A673 (cell line): ENCODE measurements at regions not wholly inside any gene's neighbourhood (a gene's known extent, or its start where the extent isn't known, plus 50 kb on each side); places are given as distances from the start of the nearest gene placed in this dataset.

Source experiments
- EZH2 ChIP-seq: fragments of 200-600 bp; sonication (generic); IDR thresholded peaks from 2 replicates; pipeline ENCODE4 v1.6.1; 2017; ENCODE audit warnings: borderline replicate concordance, low read depth, mild to moderate bottlenecking, mixed read lengths, antibody characterized with exemption, low read length; ENCODE audit not compliant: poor library complexity, severe bottlenecking
- TF ChIP-seq, protein P1 (sequence below): fragments of 300-800, 200-600 bp; sonication (generic); conservative IDR thresholded peaks from 2 replicates; pipeline ENCODE4 v1.5.1; 2017; ENCODE audit warnings: low read depth, mild to moderate bottlenecking, antibody characterized with exemption, low read length, moderate library complexity, mixed read lengths

DNA sequence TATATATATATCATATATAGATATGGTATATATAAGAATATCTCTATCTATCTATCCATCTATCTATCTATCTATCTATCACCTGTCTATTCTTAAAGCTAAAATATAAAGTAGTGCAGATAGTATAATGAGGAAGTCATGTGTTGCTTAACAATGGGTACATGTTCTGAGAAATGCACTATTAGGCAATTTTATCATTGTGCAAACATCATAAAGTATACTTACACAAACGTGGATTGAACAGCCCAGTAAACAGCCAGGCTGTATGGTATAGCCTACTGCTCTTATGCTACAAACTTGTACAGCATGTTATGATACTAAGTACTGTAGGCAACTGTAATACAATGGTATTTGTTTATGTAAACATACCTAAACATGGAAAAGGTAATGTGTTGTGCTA is 621.0 kb upstream of the NCAM2 start:
- TF ChIP-seq, protein P1, sequence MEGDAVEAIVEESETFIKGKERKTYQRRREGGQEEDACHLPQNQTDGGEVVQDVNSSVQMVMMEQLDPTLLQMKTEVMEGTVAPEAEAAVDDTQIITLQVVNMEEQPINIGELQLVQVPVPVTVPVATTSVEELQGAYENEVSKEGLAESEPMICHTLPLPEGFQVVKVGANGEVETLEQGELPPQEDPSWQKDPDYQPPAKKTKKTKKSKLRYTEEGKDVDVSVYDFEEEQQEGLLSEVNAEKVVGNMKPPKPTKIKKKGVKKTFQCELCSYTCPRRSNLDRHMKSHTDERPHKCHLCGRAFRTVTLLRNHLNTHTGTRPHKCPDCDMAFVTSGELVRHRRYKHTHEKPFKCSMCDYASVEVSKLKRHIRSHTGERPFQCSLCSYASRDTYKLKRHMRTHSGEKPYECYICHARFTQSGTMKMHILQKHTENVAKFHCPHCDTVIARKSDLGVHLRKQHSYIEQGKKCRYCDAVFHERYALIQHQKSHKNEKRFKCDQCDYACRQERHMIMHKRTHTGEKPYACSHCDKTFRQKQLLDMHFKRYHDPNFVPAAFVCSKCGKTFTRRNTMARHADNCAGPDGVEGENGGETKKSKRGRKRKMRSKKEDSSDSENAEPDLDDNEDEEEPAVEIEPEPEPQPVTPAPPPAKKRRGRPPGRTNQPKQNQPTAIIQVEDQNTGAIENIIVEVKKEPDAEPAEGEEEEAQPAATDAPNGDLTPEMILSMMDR = no peak
- TF ChIP-seq EZH2 = no peak
